ENCODE measurements at regions not wholly inside any gene's neighbourhood (a gene's known extent, or its start where the extent isn't known, plus 50 kb on each side); places are given as distances from the start of the nearest gene placed in this dataset.

GRCh38 chr6:167517254-167517916 is 192.5 kb downstream of the TTLL2 start:
- TF ChIP-seq, protein P1, sequence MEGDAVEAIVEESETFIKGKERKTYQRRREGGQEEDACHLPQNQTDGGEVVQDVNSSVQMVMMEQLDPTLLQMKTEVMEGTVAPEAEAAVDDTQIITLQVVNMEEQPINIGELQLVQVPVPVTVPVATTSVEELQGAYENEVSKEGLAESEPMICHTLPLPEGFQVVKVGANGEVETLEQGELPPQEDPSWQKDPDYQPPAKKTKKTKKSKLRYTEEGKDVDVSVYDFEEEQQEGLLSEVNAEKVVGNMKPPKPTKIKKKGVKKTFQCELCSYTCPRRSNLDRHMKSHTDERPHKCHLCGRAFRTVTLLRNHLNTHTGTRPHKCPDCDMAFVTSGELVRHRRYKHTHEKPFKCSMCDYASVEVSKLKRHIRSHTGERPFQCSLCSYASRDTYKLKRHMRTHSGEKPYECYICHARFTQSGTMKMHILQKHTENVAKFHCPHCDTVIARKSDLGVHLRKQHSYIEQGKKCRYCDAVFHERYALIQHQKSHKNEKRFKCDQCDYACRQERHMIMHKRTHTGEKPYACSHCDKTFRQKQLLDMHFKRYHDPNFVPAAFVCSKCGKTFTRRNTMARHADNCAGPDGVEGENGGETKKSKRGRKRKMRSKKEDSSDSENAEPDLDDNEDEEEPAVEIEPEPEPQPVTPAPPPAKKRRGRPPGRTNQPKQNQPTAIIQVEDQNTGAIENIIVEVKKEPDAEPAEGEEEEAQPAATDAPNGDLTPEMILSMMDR (tag by site-specific recombination; IDR thresholded peaks at IDR 0.05) = no peak
- TF ChIP-seq ZBTB7A (tag by site-specific recombination; IDR thresholded peaks at IDR 0.05; ENCODE audit: low read depth) (no peak), SP7 (tag by site-specific recombination; IDR thresholded peaks at IDR 0.05) (no peak), ZNF391 (tag by site-specific recombination; IDR thresholded peaks at IDR 0.05; ENCODE audit: borderline replicate concordance, low read depth) (no peak)
- TF ChIP-seq, protein P2, sequence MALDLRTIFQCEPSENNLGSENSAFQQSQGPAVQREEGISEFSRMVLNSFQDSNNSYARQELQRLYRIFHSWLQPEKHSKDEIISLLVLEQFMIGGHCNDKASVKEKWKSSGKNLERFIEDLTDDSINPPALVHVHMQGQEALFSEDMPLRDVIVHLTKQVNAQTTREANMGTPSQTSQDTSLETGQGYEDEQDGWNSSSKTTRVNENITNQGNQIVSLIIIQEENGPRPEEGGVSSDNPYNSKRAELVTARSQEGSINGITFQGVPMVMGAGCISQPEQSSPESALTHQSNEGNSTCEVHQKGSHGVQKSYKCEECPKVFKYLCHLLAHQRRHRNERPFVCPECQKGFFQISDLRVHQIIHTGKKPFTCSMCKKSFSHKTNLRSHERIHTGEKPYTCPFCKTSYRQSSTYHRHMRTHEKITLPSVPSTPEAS (tag by site-specific recombination; IDR thresholded peaks at IDR 0.05) = no peak

All from HEK293 (cell line).